HTR-8/SVneo (cell line): ENCODE measurements at regions not wholly inside any gene's neighbourhood (a gene's known extent, or its start where the extent isn't known, plus 50 kb on each side); places are given as distances from the start of the nearest gene placed in this dataset.
A peak's percentile ranks its signal among the peaks of the same experiment; 100 is the strongest.

ENCODE experiments used
- DNase-seq: peaks from one replicate; pipeline ENCODE4 v3.0.0; 2011; ENCODE audit warnings: low spot score, mixed read lengths; ENCODE audit not compliant: insufficient read length
- FAIRE-seq: peaks from 2 replicates; lab custom pipeline; 2011; peaks lifted over from hg19 to GRCh38; lab: Jason Lieb, UNC

DNA sequence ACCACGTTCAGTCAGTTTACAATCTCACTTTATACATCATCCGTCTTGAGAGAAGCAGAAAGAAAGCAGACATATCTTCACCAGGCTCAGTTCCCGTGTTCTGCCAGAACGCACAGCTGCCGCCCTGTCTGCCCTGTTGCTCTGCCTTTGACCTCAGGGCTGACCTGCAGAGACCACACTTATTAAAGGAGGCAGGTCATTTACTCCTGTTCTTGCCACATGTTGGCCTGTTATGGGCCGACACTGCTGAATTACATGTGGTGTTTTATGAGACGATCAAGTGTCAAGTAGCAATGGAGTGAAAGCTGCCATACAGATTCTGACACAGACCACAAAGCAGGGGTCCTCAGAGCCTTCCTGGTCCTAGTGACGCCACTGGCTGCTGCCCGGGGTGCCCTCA lies 232.2 kb downstream of the TTC32 start:
- no peak for DNase-seq
- no peak for FAIRE-seq

GRCh38 chr2:19669126-19669525 lies 232.7 kb downstream of the TTC32 start:
- DNase-seq (no peak), FAIRE-seq (no peak)

DNA sequence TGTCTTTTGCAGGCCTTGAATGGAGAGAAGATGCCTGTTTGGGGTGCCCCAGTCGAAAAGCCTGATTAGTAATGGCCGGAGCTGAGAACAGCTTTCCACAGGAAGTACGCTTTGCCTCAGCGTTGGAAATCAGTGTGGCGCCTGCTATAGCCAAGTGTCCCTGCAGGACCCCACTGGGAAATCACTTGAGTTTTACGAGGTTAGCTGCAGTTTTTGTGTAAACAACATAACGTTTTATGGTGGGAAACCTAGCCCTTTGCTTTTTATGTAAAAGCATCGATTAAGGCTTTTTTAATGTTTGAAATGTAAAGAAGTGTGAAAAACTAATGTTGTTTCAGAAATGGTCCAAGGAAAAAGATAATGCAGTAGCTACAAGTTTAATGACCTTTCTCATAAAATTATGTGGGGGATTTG lies 234.2 kb downstream of the TTC32 start:
- no peak for DNase-seq
- FAIRE-seq = no peak

DNA sequence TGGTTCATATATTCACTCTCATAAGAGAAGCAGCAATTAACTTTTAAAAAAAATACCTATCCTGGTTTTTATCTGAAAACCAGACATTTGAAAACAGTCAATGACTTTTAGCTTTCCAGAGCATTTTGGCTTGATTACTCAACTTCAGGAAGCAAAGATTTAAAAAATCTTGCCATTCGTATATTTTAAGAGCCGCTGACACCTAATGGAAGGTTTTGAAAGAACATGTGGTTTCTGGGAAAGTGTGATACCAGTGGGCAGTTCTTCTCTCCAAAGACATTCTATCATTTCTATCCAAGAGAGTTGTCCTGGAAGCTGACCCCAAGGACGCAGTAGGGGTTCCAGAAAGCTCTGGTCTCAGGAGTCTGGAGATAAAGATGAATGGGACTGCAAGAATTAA lies 234.7 kb downstream of the TTC32 start:
- FAIRE-seq = no peak
- DNase-seq = peak; percentile 61

DNA sequence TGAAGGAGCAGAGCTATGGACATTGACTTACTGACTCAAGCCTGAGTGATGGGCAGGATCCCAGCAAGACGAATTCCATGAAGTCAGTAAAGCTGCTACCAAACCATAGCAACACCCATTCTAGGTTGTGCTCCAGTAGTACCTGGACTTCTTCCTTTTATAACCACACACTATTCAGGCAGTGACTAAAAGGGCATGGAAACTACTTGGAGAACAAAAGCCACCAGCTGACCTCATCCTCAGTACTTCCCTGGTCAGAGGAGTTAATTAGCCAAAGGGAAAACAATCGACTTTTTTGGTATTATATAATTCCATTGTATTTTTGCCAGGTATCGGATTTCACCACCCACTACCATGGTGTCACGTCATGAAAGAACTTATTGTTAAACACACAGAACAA lies 237.1 kb downstream of the TTC32 start:
- DNase-seq = no peak
- no peak for FAIRE-seq

GRCh38 chr2:19659024-19659792 lies 242.6 kb downstream of the TTC32 start:
- no peak for FAIRE-seq
- no peak for DNase-seq

DNA sequence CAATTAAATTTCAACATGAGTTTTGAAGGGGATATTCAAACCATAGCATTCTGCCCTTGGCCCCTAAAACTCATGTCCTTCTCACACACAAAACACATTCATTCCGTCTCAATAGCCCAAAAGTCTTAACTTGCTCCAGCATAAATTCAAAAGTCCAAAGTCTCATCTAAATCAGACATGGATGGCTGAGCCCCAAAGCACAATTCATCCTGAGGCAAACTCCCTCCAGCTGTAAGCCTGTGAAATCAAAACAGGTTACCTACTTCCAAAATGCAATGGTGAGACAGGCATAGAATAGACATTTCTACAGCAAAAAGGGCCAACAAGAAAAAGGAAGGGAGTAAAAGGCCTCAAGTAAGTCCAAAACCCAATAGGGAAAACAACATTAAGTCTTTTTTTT lies 245.8 kb downstream of the TTC32 start:
- DNase-seq (no peak), FAIRE-seq (no peak)

DNA sequence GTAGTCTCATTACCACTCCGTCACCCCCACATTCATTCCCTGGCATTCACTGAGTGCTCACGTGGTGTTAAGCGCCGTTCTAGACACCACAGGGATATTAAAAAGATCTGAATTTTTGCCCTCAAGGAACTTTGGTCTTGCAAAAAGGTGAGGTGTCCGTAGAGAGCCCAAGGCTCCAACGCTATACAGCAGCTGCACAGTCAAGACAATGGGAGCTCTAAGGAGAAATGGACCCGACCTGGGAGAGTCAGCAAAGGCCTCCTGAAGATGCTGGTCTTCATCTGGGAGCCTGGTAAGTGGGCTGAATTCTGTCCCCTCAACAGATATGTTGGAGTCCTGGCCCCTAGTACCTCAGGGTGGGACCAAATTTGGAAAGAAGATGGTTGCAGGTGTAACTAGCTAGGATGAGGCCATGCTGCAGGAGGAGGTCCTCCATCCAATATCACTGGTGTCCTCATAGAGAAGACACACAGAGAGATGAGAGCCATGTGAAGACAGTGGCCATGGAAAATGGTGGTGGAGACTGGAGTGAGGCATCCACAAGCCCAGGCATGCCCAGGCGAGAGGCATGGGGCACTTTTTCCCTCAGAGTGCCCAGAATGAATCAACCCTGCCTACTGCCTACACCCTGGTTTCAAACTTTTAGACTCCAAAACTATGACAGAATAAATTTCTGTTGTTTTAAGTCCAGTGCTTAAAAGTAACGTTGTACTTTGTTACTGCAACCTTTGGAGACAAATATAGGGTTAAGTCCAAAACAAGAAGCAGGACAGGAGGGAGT lies 247.3 kb downstream of the TTC32 start:
- FAIRE-seq = peak; percentile 4

DNA sequence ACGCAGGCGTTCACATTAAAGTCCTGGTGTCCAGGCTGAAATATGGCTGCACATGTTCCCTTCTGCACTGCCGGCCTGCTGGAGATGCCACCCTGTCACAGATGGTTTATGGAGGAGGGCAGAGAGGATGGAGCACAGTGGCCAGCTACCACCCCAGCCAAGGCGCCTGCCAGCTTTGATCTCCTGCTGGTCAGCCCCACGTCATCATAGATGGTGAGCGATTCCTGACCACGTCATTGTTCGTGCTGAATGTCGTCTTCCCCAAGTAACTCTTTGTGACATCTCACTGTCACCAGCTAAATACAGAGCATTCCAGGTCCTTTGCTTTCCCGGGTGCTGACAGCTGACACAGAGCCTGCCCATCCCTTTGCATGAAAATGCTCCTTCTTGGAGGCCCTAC lies 248.3 kb downstream of the TTC32 start:
- FAIRE-seq (no peak), DNase-seq (no peak)

More for the DNA sequence above, 247.3 kb downstream of the TTC32 start:
- no peak for DNase-seq

DNA sequence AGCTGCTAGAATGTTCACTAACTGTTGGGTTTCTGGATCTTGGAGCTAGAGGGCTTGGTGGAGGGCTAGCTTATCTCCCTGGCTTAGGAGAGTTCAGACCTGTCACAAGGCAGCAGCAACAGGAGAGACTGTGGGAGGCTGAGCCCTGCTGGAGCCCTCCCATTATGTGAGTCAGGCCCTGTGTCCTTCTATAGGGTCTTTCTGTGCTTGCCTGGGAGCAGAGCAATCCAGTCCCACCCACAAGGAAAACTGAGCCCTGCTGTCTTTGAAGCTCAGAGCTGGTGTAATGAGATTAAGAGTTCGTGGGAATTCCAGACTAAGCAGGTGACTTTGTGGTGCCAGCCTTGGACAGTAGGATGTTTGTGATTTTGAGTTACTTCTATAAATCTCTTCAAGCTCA lies 249.0 kb downstream of the TTC32 start:
- DNase-seq (no peak), FAIRE-seq (no peak)

DNA sequence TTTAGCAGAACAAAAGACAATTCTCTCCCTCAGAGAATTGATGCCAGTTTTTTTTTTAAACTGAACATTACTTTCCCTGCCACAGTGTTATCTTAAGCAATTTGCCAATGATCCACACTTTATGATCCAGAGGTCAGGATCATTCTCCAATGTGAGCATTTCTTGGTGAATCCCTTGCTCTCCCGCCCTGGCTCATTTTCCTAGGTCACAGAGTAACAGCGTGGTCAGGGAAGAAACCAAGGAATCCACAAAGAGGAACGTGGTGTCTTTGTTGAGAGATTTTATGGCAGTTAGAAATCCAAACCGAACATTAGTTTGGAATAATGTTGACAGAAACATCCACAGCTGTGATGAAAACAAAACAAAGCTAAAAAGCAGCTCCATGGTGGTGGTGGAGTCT lies 250.3 kb downstream of the TTC32 start:
- DNase-seq (no peak), FAIRE-seq (no peak)

GRCh38 chr2:19649785-19650380 lies 251.9 kb downstream of the TTC32 start:
- FAIRE-seq (peak; percentile 60), DNase-seq (peak; percentile 69)

DNA sequence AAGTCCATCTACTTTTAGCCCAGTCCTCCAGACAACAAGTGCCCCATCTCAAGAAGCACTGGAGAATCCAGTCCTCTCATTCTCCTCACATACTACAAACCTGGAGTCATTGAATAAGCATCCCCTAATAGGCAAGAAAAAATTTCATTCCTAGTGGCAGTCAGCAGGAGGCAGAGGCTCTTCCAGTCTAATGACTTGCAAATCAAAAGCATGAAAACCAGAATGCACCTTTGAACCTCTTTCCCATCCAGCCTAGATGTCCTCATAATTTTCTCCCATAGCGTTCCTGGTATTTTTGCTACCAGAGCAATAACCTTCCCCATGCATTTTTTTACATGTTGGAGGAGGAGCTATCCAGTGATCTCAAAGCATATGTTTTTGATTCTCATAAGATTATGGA lies 252.6 kb downstream of the TTC32 start:
- no peak for DNase-seq
- FAIRE-seq = no peak

DNA sequence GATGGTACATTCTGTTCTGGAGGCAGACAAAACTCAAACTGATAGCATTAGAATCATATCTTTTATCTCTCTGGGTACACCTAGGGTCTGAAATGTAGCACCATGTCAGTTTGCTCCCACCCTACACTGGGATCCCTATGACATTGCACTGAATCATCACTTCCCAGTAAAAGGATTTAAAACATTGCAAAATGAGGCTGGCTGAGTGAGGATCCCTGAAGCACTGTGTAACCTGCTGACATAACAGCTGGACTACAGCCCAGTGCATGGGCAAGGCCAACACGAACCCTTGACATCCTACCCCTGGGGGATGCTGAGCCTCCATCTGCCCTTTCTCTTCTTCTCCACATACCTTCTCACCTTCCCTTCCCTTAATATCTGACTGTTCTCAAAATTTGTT lies 253.2 kb downstream of the TTC32 start:
- DNase-seq = peak; percentile 60
- FAIRE-seq = peak; percentile 88

DNA sequence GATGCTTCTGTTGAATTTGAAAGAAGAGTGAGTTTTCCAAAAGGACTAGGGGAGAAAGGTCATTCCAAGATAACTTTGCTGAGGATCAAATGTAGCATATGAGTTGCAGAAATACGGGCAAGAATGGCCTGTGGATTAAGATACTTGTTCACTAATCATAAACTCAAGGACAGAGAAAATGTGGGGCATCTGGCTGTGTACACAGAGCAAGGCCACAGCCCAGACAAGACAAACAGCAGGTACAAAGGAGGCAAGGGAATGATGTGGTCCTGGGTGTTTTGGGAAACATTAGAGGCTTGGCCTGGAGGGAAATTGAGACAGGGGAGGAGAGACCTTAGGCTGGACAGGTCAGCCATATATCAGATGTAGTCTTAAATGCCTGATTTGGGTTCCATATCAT lies 254.8 kb downstream of the TTC32 start:
- no peak for DNase-seq
- no peak for FAIRE-seq

DNA sequence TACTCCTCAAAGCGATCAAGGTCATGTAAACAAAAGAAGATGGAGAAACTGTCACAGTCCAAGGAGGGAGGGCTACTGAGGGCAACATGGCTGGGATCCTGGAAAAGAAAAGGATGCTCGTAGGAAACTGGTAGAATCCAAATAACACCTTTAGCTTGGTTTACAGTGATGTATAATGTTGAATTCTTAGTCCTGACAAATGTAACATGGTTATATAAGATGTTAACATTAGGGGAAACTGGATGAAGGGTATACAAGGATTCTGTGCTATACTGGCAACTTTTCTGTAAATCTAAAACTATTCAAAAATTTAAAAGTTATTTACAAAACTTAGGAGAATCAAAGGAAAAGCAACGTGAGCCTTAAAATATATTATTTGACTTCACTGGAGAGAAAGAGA lies 257.0 kb downstream of the TTC32 start:
- FAIRE-seq (no peak), DNase-seq (no peak)

DNA sequence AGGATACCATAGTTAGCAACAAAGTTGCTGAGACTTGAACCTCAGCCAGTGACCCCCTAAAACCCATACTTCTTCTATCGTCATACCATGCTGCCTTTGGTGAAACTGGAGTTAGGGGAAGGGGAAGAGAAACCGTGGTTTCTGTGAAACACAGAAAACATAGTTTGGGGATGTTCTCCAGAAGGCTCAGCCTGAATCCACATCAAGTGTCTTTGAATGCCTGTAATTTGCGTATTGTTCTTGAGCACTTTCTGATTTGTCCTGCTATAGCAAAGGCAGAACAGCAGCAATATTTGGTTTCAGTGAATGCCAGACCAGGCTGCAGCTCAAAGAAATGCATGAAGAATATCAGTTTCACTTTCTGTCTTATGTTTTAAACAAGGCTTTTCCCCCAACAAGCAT lies 258.7 kb downstream of the TTC32 start:
- no peak for FAIRE-seq
- no peak for DNase-seq

- DNase-seq (no peak), FAIRE-seq (no peak)
Observed at GRCh38 chr2:19642501-19642900, 259.3 kb downstream of the TTC32 start.

DNA sequence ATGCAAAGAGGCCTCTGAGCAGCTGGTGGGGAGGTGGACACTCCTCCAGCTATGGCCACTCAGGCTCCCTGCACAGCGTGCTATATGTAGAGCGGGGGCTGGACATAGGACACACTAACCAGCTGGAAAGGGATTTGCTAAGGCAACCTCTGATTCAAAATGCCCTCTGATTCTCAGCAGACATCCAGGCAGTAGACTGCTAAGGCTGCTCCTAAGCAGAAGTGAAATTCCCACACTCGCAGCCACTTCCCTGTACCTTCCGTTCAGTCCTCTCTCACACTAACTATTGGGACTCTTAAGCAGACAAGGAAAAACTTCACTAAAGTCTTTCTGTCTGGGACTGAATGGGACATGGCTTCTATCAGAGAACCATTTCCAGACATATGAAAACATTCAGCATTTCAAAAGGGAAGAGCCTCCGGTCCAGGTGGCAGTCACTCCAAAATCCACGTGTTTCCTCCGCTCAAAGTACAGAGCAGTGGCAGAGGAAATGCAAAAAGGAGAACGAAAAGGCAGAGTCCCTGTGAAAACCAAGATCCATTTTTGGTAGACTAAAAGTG lies 265.8 kb downstream of the TTC32 start:
- no peak for DNase-seq
- peak; percentile 4 for FAIRE-seq

DNA sequence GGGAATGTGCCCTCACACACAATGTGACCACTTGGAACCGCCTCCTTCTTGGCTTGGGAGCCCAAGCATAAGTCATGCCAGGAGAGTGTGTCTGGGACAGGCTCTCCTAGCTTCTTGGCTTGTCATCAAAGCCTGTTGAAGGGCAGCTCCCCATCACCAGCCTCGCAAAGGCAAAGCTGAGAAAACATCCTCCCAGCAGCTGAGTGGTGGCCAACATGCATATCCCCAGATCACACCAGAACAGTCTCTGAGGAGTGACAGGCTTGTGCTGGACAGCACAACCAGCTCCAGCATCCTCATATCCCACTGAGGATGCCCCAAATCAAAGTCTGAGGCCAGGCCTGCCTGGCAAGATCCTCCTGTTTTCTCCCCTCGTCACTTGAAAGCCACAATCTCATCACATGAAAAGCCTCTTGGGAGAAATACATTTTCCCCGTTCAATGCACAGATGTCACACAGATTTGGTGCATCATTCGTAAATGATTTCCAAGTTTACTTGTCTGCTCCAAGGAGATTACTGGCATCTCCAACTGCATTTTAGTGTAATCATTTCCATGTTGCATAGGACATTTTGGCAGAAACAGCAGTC lies 269.3 kb downstream of the TTC32 start:
- FAIRE-seq (no peak), DNase-seq (no peak)

DNA sequence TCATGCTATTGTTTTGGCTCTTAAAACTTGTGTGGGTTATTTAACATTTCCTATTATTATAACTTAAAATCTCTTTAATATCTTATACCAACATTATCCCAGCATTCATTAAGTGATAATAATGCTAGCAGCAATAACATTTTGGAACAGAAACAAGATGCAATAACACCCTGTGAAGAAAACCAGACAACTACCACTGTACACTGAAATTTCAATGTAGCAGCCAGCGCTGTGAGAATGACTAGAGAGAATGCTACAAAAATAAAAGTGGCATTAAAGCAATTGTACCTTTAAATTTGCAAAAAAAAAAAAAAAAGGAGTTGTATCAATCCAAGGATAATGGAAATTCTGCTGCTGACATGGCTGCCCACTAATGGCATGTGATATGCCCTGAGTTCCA lies 269.9 kb downstream of the TTC32 start:
- DNase-seq (no peak), FAIRE-seq (no peak)
